Heart right ventricle (tissue), 16 donors: ENCODE measurements at regions not wholly inside any gene's neighbourhood (a gene's known extent, or its start where the extent isn't known, plus 50 kb on each side); places are given as distances from the start of the nearest gene placed in this dataset.

Source experiments
- ATAC-seq, 8 donors: fragments of 200-7000 bp; cut with Tn5 transposase; one replicate each; pipeline ENCODE4 v1.9.1; 2020; ENCODE audit warnings: mild to moderate bottlenecking in 8 of 8, moderate library complexity in 8 of 8, moderate number of reproducible peaks in 1 of 8
- DNase-seq, 2 donors: peaks; one replicate each; pipeline ENCODE4 v3.0.0-alpha.2; 2020
- H3K27ac ChIP-seq, 10 donors: fragments of 200-600 bp; sonication (generic) in 2 of 10; one replicate each; pipeline versions ENCODE4 v1.5.0 to v1.8.0; 2020 to 2022; ENCODE audit warnings: mild to moderate bottlenecking in 3 of 10
- H3K27me3 ChIP-seq, 7 donors: fragments of 200-600 bp; one replicate each; pipeline ENCODE4 v1.8.0; 2021 to 2022; ENCODE audit warnings: mild to moderate bottlenecking in 2 of 7
- H3K36me3 ChIP-seq, 9 donors: fragments of 200-600 bp; sonication (generic) in 1 of 9; one replicate each; pipeline versions ENCODE4 v1.5.0 to v1.8.0; 2020 to 2022; ENCODE audit warnings: mild to moderate bottlenecking in 2 of 9
- H3K4me1 ChIP-seq, 9 donors: fragments of 200-600 bp; sonication (generic) in 1 of 9; one replicate each; pipeline versions ENCODE4 v1.5.0 to v1.8.0; 2020 to 2022; ENCODE audit warnings: mild to moderate bottlenecking in 4 of 9
- H3K4me3 ChIP-seq, 10 donors: fragments of 200-600 bp; sonication (generic) in 2 of 10; one replicate each; pipeline versions ENCODE4 v1.5.0 to v1.8.0; 2020 to 2022; ENCODE audit warnings: mild to moderate bottlenecking in 7 of 10, moderate library complexity in 2 of 10
- H3K9me3 ChIP-seq, 11 donors: fragments of 200-600 bp in 10 of 11; sonication (generic) in 2 of 11; one replicate each; pipeline versions ENCODE4 v1.5.0 to v1.8.0; 2013 to 2022; ENCODE audit warnings: mild to moderate bottlenecking in 2 of 11, control low read depth in 1 of 11, moderate library complexity in 1 of 11
- WGBS, 2 donors: extraction: QIAGEN DNeasy Blood & Tissue Kit; methylation state at CpG; one replicate each; pipeline ENCODE4 v1.1.7; 2013; ENCODE audit warnings: inconsistent platforms in 1 of 2; 5-methylcytosine and 5-hydroxymethylcytosine counted together
- intact Hi-C, 10 donors: fragments of 100-400 bp; cut with DNase I; formaldehyde crosslinking; loops; one replicate each; pipeline versions ENCODE4 v1.11.1 to v1.14.2; 2022
- TF ChIP-seq, protein P1 (sequence below), 9 donors: fragments of 200-600 bp; sonication (generic) in 2 of 9; IDR thresholded peaks; one replicate each; pipeline versions ENCODE4 v1.5.0 to v1.8.0; 2021 to 2022; ENCODE audit warnings: antibody characterized with exemption in 9 of 9, mild to moderate bottlenecking in 5 of 9, moderate library complexity in 1 of 9
- donor health status: Arrhythmogenic right ventricular cardiomyopathy.
- donor health status: ischemic (EF 13 %, LVEDD 7.1; RV severe dilation, severe dysfunction).
- donor health status: healthy with polysubstance abuse.
- donor health status: DM: no; HTN: yes; CAD: no.
- donor health status: DM: no; HTN: no; CAD: no.
- donor health status: ischemic (EF 25% LVEDD 6.9; RV normal size, moderate dysfunction).
- donor health status: ischemic (EF 25% LVEDD 5.7; RV mildly dilated, moderate dysfunction).
- donor health status: healthy.
- donor health status: DM: yes; HTN: yes; CAD: no.
- donor health status: Ischemic cardiomyopathy.
- donor health status: ischemic (EF 35%, LVEDD 5.7; RV mildly dilated, moderate dysfunction).
- donor health status: nonischemic (EF 11% LVEDD 7.7; RV severe dilation, severe dysfunction).
- donor health status: DM: yes; HTN: yes; CAD: no.
- donor health status: PGD.
- donor health status: ischemic (EF 29% LVEDD 5.4; RV normal size, mild dysfunction).
- donor health status: nonischemic (EF 23%, LVEDD 6.1; RV moderate dilation, normal function).

- Histone ChIP-seq H3K36me3 (no peaks in the 10 kb centered on the region), H3K9me3 (no peaks in the 10 kb centered on the region), H3K27me3 (no peaks in the 10 kb centered on the region), H3K4me3 (no peak overlapping the region), H3K27ac (peak overlapping the region in 7 of 10 donors; percentile 4 to 77 (median 47)), H3K4me1 (peaks cover 0 to 45% (median 20%) of the 10 kb centered on the region in 9 donors)
- peak in 5 of 8 donors; percentile 59 to 74 (median 62) for ATAC-seq
- no peak for DNase-seq
- intact Hi-C loops = loop anchor here in 4 of 10 donors (5.0 to 10.0 kb wide), 3 partner anchors 209 to 537 kb away; no protein-coding TSS in a partner anchor
- WGBS, 2 donors = 24 to 46% methylated on average over 2 of the region's 2 CpGs
- TF ChIP-seq, protein P1, sequence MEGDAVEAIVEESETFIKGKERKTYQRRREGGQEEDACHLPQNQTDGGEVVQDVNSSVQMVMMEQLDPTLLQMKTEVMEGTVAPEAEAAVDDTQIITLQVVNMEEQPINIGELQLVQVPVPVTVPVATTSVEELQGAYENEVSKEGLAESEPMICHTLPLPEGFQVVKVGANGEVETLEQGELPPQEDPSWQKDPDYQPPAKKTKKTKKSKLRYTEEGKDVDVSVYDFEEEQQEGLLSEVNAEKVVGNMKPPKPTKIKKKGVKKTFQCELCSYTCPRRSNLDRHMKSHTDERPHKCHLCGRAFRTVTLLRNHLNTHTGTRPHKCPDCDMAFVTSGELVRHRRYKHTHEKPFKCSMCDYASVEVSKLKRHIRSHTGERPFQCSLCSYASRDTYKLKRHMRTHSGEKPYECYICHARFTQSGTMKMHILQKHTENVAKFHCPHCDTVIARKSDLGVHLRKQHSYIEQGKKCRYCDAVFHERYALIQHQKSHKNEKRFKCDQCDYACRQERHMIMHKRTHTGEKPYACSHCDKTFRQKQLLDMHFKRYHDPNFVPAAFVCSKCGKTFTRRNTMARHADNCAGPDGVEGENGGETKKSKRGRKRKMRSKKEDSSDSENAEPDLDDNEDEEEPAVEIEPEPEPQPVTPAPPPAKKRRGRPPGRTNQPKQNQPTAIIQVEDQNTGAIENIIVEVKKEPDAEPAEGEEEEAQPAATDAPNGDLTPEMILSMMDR (IDR thresholded peaks at IDR 0.05) = no peak
Observed at GRCh38 chr7:17521437-17521836, 223.0 kb downstream of the AHR start.

- Histone ChIP-seq H3K4me1 (peaks cover 0 to 45% (median 20%) of the 10 kb centered on the region in 9 donors), H3K27me3 (no peaks in the 10 kb centered on the region), H3K4me3 (no peak overlapping the region), H3K9me3 (no peaks in the 10 kb centered on the region), H3K36me3 (no peaks in the 10 kb centered on the region), H3K27ac (peak overlapping the region in 5 of 10 donors; percentile 11 to 46 (median 22))
- intact Hi-C loops = loop anchor here in 4 of 10 donors (5.0 to 10.0 kb wide), 3 partner anchors 212 to 539 kb away; no protein-coding TSS in a partner anchor
- WGBS, 2 donors = 43 to 53% methylated on average over 7 of the region's 7 CpGs
- TF ChIP-seq, protein P1 (IDR thresholded peaks at IDR 0.05) = no peak
- no peak for DNase-seq
- peak in 4 of 8 donors; percentile 46 to 74 (median 65) for ATAC-seq
Observed at GRCh38 chr7:17523813-17524739, 225.6 kb downstream of the AHR start.

- Histone ChIP-seq H3K27ac (peak overlapping the region in 2 of 10 donors; percentile 11 to 46), H3K36me3 (no peaks in the 10 kb centered on the region), H3K4me1 (peaks cover 0 to 47% (median 20%) of the 10 kb centered on the region in 9 donors), H3K4me3 (no peak overlapping the region), H3K9me3 (no peaks in the 10 kb centered on the region), H3K27me3 (no peaks in the 10 kb centered on the region)
- DNase-seq (no peak), ATAC-seq (no peak)
- 79 to 83% methylated on average over 3 of the region's 3 CpGs for WGBS, 2 donors
- intact Hi-C loops = loop anchor here in 4 of 10 donors (5.0 to 10.0 kb wide), 4 partner anchors 212 to 542 kb away; no protein-coding TSS in a partner anchor
- TF ChIP-seq, protein P1 (IDR thresholded peaks at IDR 0.05) = no peak
Observed at GRCh38 chr7:17524746-17525145, 226.3 kb downstream of the AHR start.

- intact Hi-C loops = loop anchor here in 3 of 10 donors (5.0 to 10.0 kb wide), 3 partner anchors 222 to 544 kb away; no protein-coding TSS in a partner anchor
- peaks cover 0 to 42% (median 14%) of the 10 kb centered on the region in 9 donors for H3K4me1 ChIP-seq
- H3K9me3 ChIP-seq = no peaks in the 10 kb centered on the region
- H3K27ac ChIP-seq = peak overlapping the region in 1 of 10 donors; percentile 6
- H3K36me3 ChIP-seq = no peaks in the 10 kb centered on the region
- no peaks in the 10 kb centered on the region for H3K27me3 ChIP-seq
- TF ChIP-seq, protein P1 (IDR thresholded peaks at IDR 0.05) = no peak
- H3K4me3 ChIP-seq = no peak overlapping the region
- DNase-seq (no peak), ATAC-seq (no peak)
Observed at GRCh38 chr7:17526621-17527020, 228.2 kb downstream of the AHR start.
